GM19099 (cell line): ENCODE measurements at regions not wholly inside any gene's neighbourhood (a gene's known extent, or its start where the extent isn't known, plus 50 kb on each side); places are given as distances from the start of the nearest gene placed in this dataset.

Experiments used
- POLR2A ChIP-seq: IDR thresholded peaks from 3 replicates; pipeline ENCODE4 v1.6.1; 2011; ENCODE audit warnings: low read depth; ENCODE audit not compliant: insufficient read length; ENCODE audit errors: extremely low read depth

DNA sequence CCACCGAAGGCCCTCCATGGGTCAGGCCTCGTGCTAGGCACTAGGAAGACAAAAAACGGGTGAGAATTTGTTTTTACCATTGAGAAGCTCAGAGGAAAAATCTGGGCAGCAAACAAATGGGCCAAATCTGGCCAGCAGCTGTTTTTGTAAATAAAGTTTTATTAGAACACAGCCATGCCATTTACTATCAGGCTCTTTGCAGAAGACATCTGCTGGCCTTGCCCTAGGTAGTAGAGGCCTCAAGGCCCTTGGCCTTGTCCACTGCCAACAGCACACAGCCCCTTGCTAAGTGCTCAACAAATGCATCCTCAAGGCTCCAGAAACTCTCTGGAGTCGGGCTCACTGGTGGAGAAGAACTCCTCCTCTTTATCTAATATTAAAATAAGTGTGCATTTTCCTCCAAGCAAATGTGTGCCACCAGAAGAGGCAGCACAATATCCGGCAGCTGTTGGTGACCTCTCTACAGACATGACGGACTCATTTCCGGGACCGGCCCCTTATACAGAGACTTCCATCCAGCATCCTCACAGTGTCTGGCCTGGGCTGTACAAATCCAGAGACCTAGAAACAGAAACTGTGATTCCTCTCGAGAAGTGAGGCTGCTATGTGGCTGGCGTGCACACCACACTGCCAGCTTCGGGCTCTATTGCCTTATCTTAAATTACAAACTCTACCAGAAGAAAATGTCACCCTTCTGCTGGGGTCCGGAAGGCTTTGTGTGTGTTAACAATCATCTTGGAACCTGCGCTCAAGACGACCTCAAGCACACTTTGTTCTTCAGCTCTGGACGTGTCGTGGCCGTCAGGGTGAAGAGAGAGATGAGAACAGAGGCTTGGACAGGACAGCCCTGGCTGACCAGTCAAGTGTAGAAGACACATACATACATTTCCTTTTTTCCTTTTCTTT lies 203.9 kb downstream of the TOMM20 start:
- TF ChIP-seq POLR2A: no peak

- no peak for TF ChIP-seq POLR2A
These were observed 205.0 kb downstream of the TOMM20 start for GRCh38 chr1:234923626-234924025.

DNA sequence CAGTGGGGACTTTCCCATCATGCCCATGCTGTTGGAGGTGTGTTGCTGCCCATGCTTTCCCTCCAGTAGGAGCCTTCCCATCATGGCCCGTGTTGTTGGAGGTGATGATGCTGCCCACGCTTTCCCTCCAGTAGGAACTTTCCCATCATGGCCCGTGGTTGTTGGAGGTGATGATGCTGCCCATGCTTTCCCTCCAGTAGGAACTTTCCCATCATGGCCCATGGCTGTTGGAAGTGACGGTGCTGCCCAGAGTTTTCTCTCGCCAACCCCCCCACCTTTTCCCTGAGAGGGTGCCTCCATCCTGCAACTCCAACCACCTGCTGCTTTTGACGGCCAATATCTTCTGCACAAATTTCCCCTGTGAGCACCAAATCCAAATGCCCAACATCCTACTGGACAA lies 205.7 kb downstream of the TOMM20 start:
- no peak for TF ChIP-seq POLR2A

DNA sequence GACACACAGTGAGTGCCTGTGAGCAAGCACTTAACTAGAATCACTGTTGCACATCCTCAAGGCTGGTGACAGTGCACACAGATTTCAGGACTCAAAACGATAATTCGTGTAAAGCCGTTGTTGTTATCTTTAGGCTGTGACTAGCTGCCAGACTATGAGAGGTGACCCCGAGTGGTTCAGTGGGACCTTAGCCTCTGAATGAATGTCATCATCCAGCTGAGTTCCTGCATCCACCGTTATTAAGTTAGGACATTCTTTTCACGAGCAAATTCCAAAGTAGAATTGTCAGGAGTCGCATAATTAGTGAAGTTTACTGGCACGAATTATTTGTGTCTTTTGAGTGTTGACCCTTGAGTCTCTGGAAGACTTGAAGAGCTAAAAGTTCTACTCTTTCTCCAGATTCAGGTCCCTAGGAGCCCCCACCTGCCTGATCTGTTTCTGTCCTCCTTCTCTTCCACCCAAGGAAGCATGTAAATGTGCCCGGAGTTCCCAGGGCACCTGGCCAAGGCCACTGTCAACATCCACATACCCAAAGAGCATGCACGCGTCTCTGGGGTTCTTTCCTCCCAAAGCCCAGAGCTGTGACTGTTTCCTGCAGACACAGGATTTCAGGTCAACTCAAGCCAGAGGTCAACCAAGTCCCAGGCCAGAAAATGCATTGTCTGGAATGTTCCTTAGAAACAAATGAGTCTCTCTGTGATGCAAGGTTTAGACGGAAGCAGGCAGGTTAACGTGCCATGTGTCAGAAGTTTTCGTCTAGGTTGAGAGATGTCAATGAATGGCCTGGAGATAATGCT lies 207.2 kb downstream of the TOMM20 start:
- TF ChIP-seq POLR2A: no peak

DNA sequence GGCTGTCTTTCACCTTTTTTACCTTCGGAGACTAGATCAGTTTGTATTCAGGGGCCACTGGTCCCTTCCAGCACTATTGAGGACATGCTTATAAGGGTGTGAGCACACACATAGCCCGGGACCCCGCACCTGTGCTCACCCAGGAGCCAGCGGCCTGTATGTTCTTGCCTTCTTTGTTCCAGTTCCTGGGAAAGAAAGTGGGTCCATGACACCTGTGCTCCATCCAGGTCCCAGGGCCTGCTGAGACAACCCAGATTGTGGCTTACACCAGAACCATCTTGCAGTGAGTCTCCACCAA lies 207.8 kb downstream of the TOMM20 start:
- no peak for TF ChIP-seq POLR2A

GRCh38 chr1:234920136-234920842 lies 208.3 kb downstream of the TOMM20 start:
- TF ChIP-seq POLR2A: no peak

DNA sequence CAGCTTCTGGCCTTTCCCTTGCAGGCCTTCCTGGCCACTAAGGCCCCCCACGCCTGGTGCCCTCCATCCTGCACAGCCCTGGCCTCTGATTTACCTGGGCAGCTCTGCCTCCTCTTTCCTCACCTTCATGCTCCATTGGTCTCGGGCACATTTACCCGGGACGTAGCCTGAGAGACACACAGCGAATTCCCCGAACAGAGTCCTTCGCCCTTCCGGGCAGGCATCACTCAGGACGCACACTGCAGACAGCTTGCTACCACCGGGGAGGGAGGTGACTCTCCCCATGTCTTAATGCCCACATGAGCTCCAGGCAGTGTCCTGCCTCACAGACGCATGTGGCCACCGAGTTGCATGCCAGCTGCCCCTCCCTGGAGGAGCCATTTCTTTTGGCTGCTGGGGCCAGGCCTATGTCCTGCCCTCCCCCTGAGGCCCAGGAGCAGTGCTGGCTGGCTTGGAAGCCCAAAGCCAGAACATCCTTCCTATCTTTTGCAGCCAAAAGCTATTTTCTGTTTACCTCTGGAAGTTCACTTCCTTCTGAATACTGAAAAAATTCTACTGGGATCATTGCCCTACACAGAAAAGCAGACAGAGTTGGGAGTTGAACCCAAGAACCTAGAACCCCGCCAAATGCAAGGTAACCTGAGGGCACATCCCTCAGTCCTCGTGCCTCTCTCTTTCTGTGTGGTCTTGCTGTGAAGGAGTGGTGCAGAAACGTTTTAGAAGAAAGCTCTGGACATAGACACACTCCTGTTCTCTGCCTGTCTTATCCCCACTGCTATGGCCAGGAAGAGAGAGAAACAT lies 209.5 kb downstream of the TOMM20 start:
- no peak for TF ChIP-seq POLR2A

DNA sequence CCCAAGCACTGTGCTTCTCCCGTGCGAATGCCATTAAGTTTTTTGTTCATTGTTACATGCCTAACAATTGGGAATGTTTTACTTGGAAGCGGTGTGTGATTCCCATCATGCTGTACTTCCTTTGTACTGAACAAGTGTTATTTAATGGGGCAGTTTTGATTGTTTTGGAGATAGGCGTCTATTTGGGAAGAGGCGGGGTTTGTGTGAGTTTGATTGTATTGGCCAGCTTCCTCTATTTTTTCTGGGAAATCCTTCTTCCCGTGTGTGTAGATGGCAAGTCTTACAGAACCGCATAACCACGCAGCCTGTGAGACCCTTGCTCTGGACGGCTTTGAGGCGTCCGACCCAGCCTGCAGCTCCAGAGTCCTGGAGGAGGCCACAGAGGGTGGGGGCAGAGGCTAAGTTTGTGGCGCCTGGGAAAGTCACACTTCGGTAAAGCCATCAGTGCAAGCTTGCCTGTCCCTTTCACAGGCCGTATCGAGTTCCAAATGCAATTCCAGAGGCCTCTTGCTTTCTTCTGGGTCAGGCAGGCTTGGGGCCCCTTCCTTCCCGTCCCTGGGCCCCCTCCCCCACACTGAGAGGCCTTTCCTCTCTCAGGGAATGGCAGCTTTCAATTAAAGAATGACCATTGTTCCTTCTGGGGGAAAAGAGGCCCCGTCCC lies 210.3 kb downstream of the TOMM20 start:
- TF ChIP-seq POLR2A: no peak

GRCh38 chr1:234917495-234918180 lies 211.0 kb downstream of the TOMM20 start:
- no peak for TF ChIP-seq POLR2A

DNA sequence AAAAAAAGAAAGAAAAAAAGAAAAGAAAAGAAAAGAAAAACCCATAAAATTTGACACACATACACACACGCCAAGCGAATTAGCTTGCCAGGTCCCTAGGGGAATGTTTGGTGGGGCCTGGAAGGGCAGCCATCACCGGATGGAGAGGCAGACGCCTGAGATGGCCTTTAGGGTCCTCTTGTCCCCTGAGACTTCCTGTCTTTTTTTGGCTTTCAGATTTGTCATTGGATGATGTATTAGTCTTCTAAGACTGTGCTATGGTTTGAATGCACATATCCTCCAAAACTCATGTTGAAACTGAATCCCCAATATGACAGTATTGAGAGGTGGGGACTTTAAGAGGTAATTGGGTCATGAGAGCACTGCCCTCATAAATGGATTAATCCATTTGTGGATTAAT lies 211.8 kb downstream of the TOMM20 start:
- no peak for TF ChIP-seq POLR2A

GRCh38 chr1:234915924-234916675 lies 212.5 kb downstream of the TOMM20 start:
- TF ChIP-seq POLR2A: no peak

GRCh38 chr1:234914606-234915290 lies 213.9 kb downstream of the TOMM20 start:
- TF ChIP-seq POLR2A: no peak
